Mesothelial cell of epicardium (in vitro differentiated cells): ENCODE measurements at regions not wholly inside any gene's neighbourhood (a gene's known extent, or its start where the extent isn't known, plus 50 kb on each side); places are given as distances from the start of the nearest gene placed in this dataset.

Experiments
- DNase-seq, 2 experiments: peaks; one replicate each; pipeline ENCODE4 v3.0.0; 2021; ENCODE audit warnings: low spot score in 2 of 2; ENCODE audit not compliant: unreplicated experiment in 2 of 2
- H3K27ac Mint-ChIP-seq: 2 replicates; pipeline ENCODE4 v1.8.0; 2021; ENCODE audit warnings: mixed read lengths
- H3K27me3 Mint-ChIP-seq: 2 replicates; pipeline ENCODE4 v1.8.0; 2021; ENCODE audit warnings: low read depth, mixed read lengths
- H3K36me3 Mint-ChIP-seq: 2 replicates; pipeline ENCODE4 v1.8.0; 2021; ENCODE audit warnings: mixed read lengths
- H3K4me1 Mint-ChIP-seq: 2 replicates; pipeline ENCODE4 v1.8.0; 2021; ENCODE audit warnings: mixed read lengths
- H3K4me3 Mint-ChIP-seq: 2 replicates; pipeline ENCODE4 v1.8.0; 2021; ENCODE audit warnings: mild to moderate bottlenecking, moderate library complexity, mixed read lengths
- H3K9me3 Mint-ChIP-seq: 2 replicates; pipeline ENCODE4 v1.8.0; 2021; ENCODE audit warnings: mixed read lengths
- CTCF ChIP-seq: fragments of 200-600 bp; sonication (generic); IDR thresholded peaks from one replicate; pipeline ENCODE4 v1.5.0; 2021; ENCODE audit warnings: antibody characterized with exemption; ENCODE audit not compliant: unreplicated experiment

DNA sequence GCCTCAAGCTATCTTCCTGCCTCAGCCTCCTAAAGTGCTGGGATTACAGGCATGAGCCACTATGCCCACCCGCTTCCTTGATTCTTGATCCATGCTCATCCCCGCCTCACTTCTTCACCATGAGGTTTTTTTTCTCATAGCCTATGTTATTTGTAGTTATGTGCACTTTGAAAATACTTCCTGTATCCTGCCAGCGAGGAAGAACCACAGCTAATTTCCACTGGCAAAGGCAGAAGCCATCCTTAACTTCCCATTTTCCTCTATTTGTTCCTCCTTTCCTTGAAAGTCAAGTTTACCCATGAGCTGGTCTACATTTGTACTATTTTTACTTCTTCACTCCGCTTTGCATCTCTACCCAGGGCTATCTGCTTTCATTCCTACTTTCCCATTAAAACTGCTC, 189.7 kb upstream of the ZFHX3 start:
- Mint-ChIP-seq H3K4me3 (no peak overlapping the region), H3K36me3 (no peaks in the 10 kb centered on the region), H3K4me1 (peaks cover 21% of the 10 kb centered on the region), H3K27me3 (peaks cover 11% of the 10 kb centered on the region), H3K9me3 (no peaks in the 10 kb centered on the region), H3K27ac (no peak overlapping the region)
- no peak for TF ChIP-seq CTCF
- DNase-seq, result no peak

DNA sequence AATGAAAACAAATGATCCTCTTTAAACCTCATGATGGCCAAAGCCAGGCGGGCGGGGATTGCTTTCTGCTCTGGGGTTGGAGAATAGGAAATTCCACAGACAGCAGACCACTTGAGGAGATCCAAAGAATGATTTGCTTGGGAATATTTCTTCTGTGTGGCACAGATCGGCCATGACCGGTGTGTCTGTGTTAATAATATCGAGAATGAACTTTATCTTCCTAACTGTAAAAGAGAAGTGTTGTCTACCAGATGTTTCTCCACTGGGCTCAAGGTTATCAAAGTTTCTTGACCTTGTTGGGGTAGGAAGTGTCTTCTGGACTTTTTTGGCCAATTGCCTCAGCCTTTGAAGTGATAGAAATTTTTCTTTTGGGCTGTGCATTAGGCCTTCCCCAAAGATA, 186.6 kb upstream of the ZFHX3 start:
- H3K4me3 Mint-ChIP-seq, result no peak overlapping the region
- H3K36me3 Mint-ChIP-seq, result no peaks in the 10 kb centered on the region
- H3K9me3 Mint-ChIP-seq, result no peaks in the 10 kb centered on the region
- peaks cover 11% of the 10 kb centered on the region for H3K27me3 Mint-ChIP-seq
- peak overlapping the region; percentile 60 for H3K27ac Mint-ChIP-seq
- peaks cover 31% of the 10 kb centered on the region for H3K4me1 Mint-ChIP-seq
- no peak for TF ChIP-seq CTCF
- DNase-seq, result no peak

DNA sequence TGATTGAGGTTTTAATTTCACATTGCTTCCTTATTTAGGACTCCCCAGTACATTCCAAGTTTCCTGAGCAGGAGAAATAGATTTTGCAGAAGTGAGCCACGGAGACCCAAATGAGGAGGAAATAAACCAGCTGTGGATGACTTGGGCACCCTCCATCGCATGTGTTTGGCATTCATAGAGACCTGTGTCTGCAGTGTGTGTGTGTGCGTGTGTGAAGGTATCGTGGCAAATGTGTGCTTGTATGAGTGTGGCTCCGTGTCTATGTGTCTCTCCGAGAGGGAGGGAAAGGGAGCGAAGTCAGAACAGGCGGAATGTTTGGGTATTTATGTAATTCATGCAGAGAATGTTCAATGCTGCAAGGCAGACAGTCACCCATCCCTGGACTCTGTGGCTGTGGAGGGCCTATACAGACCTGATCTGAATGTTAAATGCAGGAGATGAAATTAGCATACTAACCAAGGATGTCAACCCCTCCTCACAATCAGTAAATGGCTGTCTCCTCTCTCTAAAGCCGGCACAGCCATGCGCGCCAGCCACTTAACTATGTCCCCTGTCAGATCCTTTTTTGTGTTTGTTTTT, 186.0 kb upstream of the ZFHX3 start:
- no peak for DNase-seq
- no peak for TF ChIP-seq CTCF
- Mint-ChIP-seq H3K27ac (peak overlapping the region; percentile 60), H3K36me3 (no peaks in the 10 kb centered on the region), H3K4me3 (no peak overlapping the region), H3K27me3 (peaks cover 11% of the 10 kb centered on the region), H3K4me1 (peaks cover 31% of the 10 kb centered on the region), H3K9me3 (no peaks in the 10 kb centered on the region)

DNA sequence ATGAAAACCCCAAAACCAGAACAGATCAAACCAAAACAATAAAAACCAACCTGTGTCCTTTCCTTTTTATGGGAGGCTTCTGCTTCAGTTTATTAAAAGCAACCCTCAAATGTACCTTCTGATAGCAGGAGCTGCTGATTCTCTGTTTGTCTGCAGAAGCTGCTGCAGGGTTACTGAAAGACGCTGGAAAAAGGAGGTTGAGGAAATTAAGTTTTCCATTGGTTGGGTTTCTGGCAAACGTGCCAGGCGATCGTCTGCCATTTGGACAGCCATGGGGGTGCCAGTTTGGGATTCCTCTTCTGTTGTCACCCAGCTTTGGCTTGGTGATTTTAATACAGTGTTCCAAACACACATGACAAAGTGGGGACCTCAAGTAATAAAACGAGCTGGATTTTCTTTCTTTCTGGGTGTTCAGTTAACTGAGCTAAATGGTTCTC, 185.4 kb upstream of the ZFHX3 start:
- Mint-ChIP-seq H3K4me1 (peaks cover 33% of the 10 kb centered on the region), H3K4me3 (peak overlapping the region; percentile 62), H3K27ac (peak overlapping the region; percentile 95), H3K27me3 (peaks cover 11% of the 10 kb centered on the region), H3K9me3 (no peaks in the 10 kb centered on the region), H3K36me3 (no peaks in the 10 kb centered on the region)
- DNase-seq, result no peak
- TF ChIP-seq CTCF, result no peak

DNA sequence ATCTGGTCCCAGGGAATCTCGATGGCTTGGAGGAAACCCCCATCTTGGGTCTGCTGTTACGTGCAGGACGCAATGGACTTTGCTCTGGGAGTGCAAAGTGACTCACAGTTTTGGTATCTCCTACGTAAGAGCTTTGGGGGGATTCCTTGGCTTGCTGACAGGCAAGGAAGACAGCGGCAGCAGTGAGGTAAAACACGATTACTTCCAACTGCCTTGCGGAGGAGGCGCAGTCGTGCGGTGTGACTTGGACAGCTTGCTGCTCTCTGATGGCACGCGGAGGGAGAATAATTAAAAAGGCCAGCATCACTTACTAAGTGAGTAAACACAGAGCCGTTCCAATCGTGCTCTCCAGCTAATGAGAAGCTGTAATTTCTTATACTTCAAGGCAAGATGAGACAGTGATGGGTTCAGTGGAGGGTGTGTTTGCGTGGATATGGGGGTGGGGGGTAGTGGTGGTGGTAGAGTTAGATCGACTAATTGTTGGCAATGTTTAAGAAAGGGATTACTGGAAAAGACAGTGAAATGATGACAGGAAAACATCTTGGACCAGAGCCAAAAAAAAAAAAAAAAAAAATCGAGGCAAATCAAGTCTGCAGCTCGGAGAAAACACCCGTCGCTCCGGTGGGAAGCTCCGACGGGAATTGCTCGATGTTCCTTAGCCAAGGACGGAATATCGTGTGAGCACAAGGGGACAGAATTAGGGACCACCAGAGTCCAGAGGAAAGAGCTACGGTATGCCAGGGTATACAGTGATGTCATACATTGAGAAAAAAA, 184.8 kb upstream of the ZFHX3 start:
- Mint-ChIP-seq H3K36me3 (no peaks in the 10 kb centered on the region), H3K4me3 (peak overlapping the region; percentile 62), H3K27me3 (peaks cover 8% of the 10 kb centered on the region), H3K9me3 (no peaks in the 10 kb centered on the region), H3K4me1 (peaks cover 33% of the 10 kb centered on the region), H3K27ac (peak overlapping the region; percentile 95)
- TF ChIP-seq CTCF, result no peak
- peak in 1 of 2 experiments; percentile 68 for DNase-seq
